DMS79 (cell line): ENCODE measurements at regions not wholly inside any gene's neighbourhood (a gene's known extent, or its start where the extent isn't known, plus 50 kb on each side); places are given as distances from the start of the nearest gene placed in this dataset.
A peak's percentile ranks its signal among the peaks of the same experiment; 100 is the strongest.
"Not testable (repeated sequence)": the region's sequence is repeated elsewhere in the genome, so short reads cannot be mapped to it uniquely, and the experiment has no call there.

Source experiments
- DNase-seq: peaks from one replicate; lab custom pipeline; 2025; lab: John Stamatoyannopoulos, UW

DNA sequence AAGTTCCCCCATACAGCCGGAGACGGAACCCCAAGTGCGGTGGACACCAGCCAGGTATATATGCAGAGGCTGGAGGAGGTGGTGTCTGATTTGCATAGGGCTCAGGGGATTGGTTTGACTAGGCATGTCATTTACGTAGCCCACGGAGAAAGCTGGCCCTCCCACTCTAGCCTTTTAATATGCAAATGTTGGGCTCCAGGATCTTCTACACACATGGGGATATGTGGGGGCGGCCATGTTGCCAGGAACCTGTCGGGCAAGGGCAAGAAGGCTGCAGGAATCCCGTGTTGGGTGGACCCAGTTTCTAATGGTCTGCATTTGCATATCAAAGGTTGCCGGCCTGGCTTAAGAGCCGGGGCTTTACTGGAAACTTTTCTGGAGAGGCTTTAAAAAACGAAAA, 57.4 kb downstream of the FTHL17 start:
- not testable (repeated sequence) for DNase-seq

DNA sequence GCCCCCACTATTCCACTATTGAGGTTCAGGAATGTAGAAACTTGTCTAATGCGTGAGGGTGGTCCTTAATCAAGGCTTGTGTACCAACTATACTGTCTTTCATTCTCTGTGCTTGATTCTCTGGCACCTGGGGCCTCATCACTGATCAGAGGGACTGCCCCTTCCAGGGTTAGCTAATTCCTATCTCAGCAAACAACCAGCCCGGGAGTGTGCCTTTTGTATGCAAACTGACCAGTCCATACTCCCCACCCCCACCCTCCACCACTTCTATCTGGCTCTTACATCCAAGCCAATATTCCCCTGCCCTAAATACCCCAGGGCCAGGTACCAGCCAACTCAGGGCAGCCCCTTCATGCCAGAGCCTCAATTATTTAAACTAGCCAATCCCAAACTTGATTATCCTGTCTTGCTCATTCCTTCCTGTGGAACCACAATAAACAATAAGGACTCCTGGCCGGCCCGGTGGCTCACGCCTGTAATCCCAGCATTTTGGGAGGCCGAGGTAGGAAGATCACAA, 59.3 kb downstream of the FTHL17 start:
- no peak for DNase-seq

DNA sequence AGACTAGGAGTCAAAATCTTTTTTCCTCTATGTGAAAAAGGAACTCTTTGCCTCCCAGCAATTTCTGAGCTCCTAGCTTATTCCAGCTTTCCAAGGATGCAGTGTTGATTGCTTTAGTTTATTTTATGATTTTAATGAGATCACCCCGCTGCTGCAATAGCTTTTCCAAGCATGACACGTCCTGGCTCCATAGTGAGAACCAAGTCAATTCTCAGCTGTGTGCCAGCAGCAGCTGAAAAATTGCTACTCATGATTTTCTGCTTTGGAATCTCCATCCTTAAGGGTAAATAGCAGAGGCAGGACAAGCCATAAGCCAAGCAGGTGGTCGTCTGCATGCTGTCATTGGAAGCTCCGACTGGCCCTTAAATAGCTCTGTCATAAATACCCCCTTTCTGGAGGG, 64.5 kb downstream of the FTHL17 start:
- DNase-seq: no peak

DNA sequence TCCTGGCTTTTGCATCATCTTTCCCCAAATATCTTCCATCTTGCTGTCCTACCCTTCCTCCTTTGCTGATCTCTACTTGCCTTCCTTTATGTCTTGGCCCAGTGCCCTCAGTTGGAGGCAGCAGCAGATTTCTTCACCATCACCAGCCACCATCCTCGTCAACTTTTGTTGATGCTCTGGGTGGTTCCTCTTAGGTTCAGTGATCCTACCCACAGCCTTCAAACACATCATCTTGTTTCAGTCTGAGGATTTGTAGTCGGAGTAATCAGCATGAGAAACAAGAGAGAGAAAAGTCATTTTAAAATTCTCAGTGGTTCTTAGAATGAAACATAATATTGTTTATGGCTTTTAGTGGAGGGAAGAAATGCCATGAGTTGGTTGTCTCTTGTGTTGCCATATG, 65.8 kb downstream of the FTHL17 start:
- no peak for DNase-seq

DNA sequence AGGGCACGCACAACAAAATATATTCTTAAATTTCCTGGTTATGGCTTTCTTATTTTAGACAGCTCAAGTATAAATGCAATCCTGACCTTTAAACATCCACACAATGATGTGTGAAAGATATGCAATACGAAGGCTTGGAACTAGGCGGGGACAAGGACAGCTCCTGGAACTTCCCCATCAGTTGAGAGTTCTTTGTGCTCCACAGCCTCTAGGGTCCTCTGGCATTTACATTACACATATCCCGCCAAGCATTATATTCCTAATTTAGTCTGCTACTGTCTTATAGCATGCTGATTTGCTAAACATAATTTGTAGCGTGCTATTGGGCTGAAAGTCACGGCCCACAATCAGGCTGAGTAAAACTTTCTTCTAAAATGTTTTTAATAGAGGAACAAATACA, 74.4 kb downstream of the FTHL17 start:
- DNase-seq: no peak

DNA sequence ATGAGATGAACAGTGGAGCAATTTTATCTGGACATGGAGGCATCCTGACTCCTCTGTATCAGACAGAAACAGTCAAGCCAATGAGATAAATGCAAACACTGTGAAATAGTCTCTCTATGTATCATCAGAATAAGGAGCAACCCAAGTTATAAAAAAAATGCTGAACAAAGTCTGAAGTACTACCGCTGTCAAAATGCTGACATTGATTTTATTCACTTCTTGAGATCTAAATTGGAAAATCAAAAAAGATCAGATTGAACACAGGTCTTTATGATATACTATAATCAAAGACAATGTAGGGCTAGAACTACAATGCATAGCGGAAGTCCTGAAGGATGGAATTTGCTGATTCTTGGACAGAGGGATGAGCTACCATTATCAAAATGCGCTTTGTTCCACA, 76.1 kb downstream of the FTHL17 start:
- DNase-seq: no peak

DNA sequence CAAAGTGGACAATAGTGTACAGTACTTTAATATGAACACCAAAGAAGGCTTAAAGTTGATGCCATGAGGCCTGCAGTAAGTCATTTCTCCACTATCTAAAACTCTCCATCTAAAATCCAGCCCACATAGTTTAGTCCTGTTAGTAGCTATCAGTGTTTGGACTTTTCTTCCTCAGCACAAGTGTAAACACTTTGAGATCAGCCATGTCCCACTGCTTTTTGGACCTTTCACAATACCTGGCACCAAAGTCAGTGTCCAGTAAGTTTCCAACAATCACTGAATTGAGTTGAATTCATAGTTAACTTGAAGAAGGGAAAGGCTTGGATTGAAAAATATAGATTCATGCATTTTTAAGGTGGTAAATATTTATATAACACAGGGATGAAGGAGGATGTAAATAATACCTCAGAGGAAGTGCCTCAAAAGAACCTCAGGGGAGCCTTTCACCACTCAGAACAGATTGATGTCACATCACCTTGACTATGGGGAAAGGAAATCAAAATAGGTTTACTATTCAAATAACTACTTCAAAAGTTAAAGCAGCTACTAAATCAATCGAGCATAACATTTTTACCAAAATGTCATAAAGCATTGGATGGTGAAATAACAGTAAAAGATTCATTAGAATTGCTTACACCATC, 76.7 kb downstream of the FTHL17 start:
- no peak for DNase-seq

DNA sequence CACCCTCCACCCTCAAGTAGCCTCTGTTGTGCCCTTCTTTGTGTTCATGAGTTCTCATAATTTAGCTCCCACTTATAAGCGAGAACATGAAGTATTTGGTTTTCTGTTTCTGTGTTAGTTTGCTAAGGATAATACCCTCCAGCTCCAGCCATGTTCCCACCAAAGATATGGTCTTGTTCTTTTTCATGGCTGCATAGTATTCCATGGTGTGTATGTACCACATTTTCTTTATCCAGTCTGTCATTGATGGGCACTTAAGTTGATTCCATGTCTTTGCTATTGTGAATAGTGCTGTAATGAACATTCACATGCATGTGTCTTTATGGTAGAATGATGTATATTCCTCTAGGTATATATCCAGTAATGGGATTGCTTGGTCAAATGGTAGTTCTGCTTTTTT, 77.8 kb downstream of the FTHL17 start:
- DNase-seq: not testable (repeated sequence)

DNA sequence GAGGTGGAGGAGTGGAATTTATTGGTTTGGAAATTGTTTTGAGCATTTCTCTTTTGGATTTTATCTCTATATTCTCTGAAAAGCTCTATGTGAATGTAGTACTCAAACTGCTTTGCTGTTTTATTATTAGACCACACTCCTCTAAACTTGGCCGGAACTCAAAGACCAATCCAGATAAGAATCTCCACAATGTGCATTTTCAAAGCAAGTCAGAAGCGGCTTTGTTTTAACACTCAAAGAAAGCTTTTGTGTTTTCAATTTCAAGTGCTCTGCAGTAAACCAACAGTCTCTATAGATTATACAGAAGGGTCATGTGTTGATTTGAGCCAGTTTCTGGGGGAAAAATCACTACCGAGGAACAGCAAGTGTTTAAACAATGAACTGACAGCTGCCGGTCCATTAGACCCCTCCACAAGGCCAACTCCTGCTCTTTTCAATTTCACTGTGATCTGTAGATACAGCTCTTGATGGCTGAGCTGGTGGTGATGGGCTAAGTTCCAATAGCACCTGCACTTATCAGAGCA, 79.4 kb downstream of the FTHL17 start:
- DNase-seq: peak; percentile 6

DNA sequence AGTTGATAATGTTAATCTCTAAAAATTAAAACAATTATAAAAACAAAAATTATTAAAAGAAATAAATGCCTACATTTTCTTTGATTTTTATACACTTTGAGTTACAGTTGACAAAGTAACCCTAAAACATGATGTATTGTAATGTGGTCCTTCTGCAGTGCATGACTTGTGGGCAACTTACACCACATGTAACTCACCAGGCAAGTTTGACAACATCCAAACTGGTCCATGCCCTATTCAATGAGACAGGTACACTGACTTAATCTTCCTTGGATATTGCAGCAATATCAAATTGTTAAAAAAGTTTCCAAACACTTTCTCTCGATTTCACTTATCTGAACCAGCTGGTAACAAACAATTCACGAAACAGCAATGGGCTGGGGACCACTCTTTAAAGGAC, 81.5 kb downstream of the FTHL17 start:
- no peak for DNase-seq

DNA sequence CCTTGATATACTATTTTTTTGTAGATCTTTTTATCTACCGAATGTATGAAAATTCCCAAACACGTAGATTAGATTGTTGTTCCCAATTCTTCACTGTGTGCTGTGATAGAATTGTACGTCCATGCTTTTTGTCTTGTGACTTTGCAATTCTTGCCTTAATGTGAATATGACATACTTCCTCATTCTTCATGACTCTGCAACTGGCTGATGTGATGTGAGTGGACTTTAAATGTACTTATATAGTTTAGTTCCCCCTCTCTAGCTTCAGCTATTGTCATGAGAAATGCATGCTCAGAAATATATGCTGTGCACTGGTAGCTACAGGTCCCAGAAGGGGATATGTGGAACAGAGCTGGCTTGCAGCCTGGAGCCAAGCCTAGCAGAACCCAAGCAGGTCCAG, 89.4 kb downstream of the FTHL17 start:
- DNase-seq: no peak

DNA sequence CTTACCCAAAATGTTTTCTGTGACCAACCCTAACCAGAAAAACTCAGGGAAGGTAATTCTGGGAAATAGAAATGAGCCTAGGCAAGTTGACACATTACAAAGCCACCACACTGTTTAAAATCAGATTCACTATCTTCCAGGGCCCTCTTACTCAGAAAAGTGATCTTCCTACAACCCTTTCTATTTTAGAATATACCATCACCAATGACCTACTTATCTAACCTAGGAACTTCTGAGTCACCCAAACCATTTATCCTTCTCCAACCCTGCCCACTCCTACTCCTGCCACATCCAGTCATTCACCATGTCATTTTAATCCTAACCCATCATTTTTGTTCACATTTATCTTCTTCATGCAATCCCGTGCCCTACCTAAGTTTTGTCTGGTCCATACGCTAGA, 89.9 kb downstream of the FTHL17 start:
- DNase-seq: no peak

DNA sequence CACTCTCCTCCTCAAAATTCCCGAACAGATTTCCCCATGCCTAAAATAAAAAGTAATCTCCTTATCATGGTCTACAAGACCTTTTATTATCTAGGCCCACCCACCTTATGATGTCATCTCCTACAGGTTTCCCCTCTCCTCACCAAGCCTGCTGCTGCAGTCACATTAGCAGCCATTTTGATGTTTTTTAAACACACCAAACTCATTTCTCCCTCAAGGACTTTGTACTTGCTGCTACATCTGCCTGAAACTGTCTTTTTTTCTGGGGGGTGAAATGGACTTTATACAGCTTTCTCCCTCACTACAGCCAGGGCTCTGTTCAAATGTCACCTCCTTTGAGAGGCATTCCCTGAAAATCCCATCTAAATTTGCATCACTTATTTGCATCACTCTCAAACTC, 90.2 kb upstream of the TAB3 start:
- no peak for DNase-seq

DNA sequence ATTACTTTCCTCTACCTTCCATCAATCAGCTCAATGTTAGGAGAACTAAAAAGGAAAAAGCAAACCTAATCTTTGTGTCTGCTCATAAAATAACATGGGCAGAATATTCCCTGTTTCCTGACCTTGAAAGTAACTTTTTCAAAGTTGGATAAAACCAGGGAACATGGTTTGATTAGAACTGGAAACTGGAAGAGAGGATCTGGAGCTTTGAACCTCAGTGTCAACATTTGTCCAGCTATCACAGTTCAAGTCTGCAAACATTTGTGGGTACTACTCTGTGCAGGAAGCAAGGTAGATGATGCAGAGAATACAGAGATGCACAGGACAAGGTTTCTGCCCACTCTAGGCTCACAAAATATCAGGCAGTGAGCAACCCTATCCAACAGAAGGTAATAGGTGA, 86.4 kb upstream of the TAB3 start:
- DNase-seq: no peak

DNA sequence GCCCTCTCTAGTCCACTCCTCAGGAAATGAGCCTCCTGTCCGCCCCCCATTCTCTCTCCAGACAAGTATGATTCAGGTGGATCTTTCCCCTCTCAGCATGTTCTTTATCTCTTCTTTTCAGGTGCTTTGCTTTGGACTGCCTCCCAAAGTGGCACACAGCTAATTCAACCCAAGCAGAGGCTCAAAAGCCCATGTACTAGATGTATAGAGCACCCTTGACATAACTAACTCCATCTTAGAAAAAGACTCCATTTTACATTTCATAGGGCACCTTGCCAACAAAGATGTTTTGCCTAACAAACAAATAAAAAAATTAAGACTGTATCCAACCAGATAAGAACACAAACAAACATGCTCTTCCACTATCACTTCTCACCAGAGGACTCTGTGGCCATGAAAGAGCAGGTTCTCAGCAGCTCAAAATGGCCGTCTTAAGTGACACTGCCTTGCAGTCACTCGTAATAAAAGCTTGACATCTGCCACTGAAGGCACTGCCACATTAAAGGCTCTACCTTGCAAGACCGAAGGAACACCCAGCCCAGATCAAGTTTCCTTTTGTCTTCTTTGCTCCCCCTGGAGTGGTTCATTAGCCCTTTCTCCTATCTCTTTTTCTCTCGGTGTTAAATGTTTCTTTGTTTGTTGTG, 84.9 kb upstream of the TAB3 start:
- no peak for DNase-seq

DNA sequence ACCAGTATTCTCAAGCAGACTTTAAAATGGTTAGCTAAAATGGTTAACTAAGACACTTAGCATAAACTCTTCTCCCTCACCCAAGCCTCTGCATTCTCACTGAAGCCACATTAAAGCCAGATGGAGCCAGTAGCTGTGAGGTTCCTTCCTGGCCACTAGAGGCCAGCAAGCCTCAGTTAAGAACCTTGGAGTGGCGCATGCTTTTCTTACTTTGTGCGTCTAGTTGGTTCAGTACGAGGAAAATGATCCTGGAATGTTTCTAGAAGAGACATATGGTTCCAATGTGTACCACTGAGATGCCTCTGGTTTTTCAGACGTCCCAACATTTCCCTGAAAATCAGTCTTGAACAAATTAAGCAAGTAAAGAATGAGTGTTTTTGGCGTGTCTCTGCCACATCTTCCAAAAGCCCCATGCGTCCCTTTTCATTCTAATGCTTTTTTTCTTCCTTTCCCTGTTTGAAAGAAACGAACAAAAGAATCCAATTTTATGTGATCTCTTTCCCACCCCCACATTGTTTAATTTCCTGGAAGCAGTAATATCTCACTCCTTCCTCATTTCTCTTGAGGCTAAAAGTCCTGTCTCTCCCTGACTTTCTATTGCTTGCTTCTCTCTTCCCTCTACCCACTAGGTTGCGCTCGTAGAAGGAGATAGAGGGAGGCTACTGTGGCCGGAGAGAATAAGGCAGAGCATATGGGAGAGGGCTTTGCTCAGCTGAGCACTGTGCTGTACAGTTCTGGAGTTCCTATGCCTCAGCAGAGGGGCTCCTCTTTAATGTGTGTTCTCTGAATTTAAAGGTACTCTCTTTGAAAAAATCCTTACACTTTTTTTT, 82.9 kb upstream of the TAB3 start:
- DNase-seq: no peak

DNA sequence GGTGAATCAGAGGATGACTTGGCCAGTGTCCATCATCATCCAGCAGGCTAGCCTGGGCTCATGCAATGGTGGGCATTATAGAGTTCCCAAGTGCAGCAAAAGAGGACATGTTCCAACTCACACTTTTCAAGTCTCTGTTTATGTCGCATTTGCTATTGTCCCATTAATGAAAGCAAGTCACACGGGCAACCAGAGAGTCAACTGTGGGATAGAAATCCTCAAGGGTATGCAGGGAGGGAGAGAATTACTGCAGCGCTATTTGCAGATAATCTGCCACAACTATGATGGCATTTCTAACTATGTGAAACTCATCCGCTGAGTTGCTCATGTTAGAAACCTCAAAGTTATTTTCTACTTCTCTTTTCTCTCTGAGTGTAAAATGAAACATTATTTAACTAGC, 78.5 kb upstream of the TAB3 start:
- no peak for DNase-seq

DNA sequence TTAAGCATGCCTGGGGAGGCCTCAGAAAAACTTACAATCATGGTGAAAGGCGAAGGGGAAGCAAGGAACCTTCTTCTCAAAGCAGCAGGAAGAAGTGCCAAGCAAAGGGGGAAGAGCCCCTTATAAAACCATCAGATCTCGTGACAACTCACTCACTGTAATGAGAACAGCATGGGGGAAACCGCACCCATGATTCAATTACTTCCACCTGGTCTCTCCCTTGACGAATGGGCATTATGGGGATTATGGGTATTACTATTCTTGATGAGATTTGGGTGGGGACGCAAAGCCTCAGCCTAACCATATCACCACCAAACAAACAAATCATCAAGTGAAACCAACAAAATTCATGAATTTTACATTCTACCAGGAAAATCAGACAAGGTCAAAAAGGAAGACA, 76.7 kb upstream of the TAB3 start:
- DNase-seq: no peak

DNA sequence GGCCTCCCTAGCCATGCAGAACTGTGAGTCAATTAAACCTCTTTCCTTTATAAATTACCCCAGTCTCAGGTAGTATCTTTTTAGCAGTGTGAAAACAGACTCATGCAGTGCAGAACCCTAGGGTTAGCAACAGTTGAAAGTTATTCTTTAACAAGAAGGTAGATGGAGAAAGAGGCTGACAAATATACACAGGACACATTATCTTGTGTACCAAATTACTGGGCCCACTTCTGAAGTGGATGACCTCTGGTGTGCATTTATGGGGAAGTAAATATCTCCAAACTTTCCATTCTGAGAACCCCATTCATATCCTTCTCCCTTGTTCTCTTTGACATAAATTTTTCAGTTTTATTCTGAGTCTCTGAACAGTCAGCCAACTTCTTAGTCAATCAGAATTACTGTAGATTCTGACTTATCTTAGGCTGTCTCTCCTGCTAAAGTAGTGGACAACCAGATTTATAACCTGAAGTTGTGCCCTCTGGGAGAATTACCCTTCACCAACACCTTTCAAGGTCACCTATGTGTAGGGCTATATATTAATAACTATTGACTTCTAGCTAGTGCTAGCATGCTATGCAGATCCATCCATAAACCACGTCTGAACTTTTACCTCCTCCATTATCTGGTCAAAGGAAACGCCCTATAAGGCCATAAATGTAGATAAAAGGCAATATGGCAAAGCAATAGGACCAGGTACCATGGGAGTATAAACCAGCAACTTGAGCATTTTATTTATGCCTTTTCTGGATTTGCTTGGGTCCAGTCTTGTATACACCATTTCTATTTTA, 72.5 kb upstream of the TAB3 start:
- no peak for DNase-seq

DNA sequence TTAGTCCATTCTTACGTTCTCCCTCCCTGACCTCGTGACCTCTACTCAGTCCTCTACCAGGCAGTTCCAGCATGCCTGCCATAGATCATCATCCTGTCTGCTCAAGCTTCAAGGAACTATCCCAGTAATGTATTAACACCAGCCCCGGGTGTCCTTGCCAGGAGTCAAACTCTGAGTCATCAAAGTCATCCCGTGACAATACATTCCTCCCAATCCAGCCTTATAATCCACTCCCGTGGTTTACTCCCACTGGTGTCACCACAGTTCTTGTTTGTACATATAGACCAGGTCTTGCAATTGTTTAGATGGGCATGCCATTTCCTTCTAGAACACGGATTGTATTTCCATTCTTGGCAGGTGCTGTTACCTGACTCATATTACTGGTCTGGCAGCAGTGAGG, 68.7 kb upstream of the TAB3 start:
- no peak for DNase-seq

DNA sequence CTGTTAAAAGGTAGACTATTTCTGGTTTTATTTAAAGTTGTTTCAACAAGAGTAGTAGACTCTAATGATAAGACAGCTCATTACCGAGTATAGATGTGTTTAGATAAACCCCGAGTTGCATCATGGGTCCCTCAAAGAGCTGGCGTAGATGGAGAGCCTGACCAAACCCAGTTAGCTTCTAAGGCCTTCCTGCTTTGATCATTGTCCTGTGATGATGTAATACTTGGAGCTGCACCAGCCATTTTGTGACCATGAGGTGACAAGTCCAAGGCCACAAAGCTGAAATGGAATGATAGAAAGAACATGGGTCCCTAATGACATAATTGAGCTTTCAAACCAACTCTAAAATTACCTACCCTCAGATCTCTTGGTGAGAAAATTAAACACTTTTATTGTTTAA, 66.6 kb upstream of the TAB3 start:
- DNase-seq: no peak

DNA sequence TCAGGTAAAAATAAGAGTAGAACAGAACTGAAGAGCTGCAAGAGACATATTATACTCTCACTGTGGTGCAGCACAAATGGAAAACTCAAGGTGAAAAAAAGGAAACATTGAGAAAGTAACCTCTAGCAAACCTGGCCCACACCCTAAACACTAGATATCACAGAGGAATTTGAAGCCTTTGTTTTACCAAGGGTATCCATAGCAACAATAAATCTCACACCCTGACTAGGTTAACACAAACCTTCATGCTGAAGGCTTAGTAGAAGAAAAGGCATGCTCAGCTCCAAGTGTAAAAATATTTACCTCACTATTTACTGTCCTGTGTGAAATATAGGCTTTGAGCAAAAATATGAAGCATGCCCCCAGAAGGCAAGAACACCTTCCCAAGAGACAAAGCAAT, 61.9 kb upstream of the TAB3 start:
- DNase-seq: no peak
